SK-N-SH (cell line): ENCODE measurements at regions not wholly inside any gene's neighbourhood (a gene's known extent, or its start where the extent isn't known, plus 50 kb on each side); places are given as distances from the start of the nearest gene placed in this dataset.

Experiments used
- CTCF ChIA-PET: fragments of 300-600, 350-600 bp; formaldehyde crosslinking; extraction: SDS; loops from one replicate; lab custom pipeline; 2021; lab: Yijun Ruan, JAX
- POLR2A ChIA-PET: fragments of 350-600 bp; sonication (Branson Sonifier 250); formaldehyde crosslinking; extraction: SDS; loops from one replicate; lab custom pipeline; 2020; ENCODE audit warnings: antibody characterized with exemption, inconsistent platforms; lab: Yijun Ruan, JAX
- DNase-seq: peaks from one replicate; pipeline ENCODE4 v3.0.0; 2012
- H2AFZ ChIP-seq: fragments of 200-600 bp; sonication (generic); 2 replicates; pipeline ENCODE4 v1.8.1; 2016; ENCODE audit warnings: antibody characterized with exemption, mild to moderate bottlenecking, low read depth
- H3F3A ChIP-seq: fragments of 200-600 bp; sonication (generic); replicated peaks from 2 replicates; pipeline ENCODE3; 2016; ENCODE audit warnings: antibody characterized with exemption, mild to moderate bottlenecking; ENCODE audit not compliant: insufficient read depth
- H3K27ac ChIP-seq, 2 experiments: fragments of 200-500 bp in 1 of 2; fragments of 200-600 bp in 1 of 2; sonication (Bioruptor generic) in 1 of 2; sonication (generic), shearing (Covaris generic) in 1 of 2; 2 replicates each; pipeline versions ENCODE4 v1.5.1 to v1.6.1; 2014 to 2016; ENCODE audit warnings: low read depth in 2 of 2, inconsistent platforms in 1 of 2, low read length in 1 of 2, mild to moderate bottlenecking in 1 of 2, mixed read lengths in 1 of 2
- H3K27me3 ChIP-seq: fragments of 200-600 bp; sonication (generic), shearing (Covaris generic); 2 replicates; pipeline ENCODE4 v1.6.1; 2016; ENCODE audit warnings: mixed run types; ENCODE audit not compliant: insufficient read depth
- H3K36me3 ChIP-seq, 2 experiments: fragments of 200-500 bp in 1 of 2; fragments of 200-600 bp in 1 of 2; sonication (Bioruptor generic) in 1 of 2; sonication (generic) in 1 of 2; replicated peaks in 1 of 2; 2 replicates each; pipeline versions ENCODE3 to v1.5.1; 2014 to 2016; ENCODE audit warnings: low read length in 1 of 2, mild to moderate bottlenecking in 1 of 2; ENCODE audit not compliant: insufficient read depth in 2 of 2, control insufficient read depth in 1 of 2
- H3K4me1 ChIP-seq, 2 experiments: fragments of 200-500 bp in 1 of 2; fragments of 200-600 bp in 1 of 2; sonication (Bioruptor generic) in 1 of 2; sonication (generic), shearing (Covaris generic) in 1 of 2; 2 replicates each; pipeline versions ENCODE4 v1.5.1 to v1.6.1; 2014 to 2016; ENCODE audit warnings: low read depth in 1 of 2, low read length in 1 of 2, mixed run types in 1 of 2; ENCODE audit not compliant: insufficient read depth in 2 of 2, control insufficient read depth in 1 of 2
- H3K4me2 ChIP-seq: fragments of 200-600 bp; sonication (generic), shearing (Covaris generic); 2 replicates; pipeline ENCODE4 v1.6.1; 2017; ENCODE audit warnings: mixed run types
- H3K4me3 ChIP-seq, 2 experiments: fragments of 200-500 bp in 1 of 2; fragments of 200-600 bp in 1 of 2; sonication (Bioruptor generic) in 1 of 2; sonication (generic), shearing (Covaris generic) in 1 of 2; 2 replicates each; pipeline versions ENCODE4 v1.5.1 to v1.8.1; 2014 to 2016; ENCODE audit warnings: low read depth in 2 of 2, inconsistent platforms in 1 of 2, low read length in 1 of 2, mild to moderate bottlenecking in 1 of 2, mixed read lengths in 1 of 2, moderate library complexity in 1 of 2
- H3K79me2 ChIP-seq: fragments of 200-600 bp; sonication (generic); 2 replicates; pipeline ENCODE4 v1.8.1; 2017; ENCODE audit warnings: mild to moderate bottlenecking; ENCODE audit not compliant: insufficient read depth
- H3K9ac ChIP-seq: fragments of 200-600 bp; sonication (generic); 2 replicates; pipeline ENCODE4 v1.6.1; 2017; ENCODE audit warnings: mixed run types
- H3K9me2 ChIP-seq: fragments of 200-600 bp; sonication (generic); 2 replicates; pipeline ENCODE4 v1.6.1; 2017; ENCODE audit warnings: mixed run types
- H3K9me3 ChIP-seq: fragments of 200-600 bp; sonication (generic); 2 replicates; pipeline ENCODE4 v1.6.1; 2017; ENCODE audit warnings: mixed run types, mild to moderate bottlenecking, moderate library complexity
- H4K20me1 ChIP-seq: fragments of 200-600 bp; sonication (generic); 2 replicates; pipeline ENCODE4 v1.6.1; 2017; ENCODE audit warnings: mild to moderate bottlenecking, mixed run types; ENCODE audit not compliant: insufficient read depth
- CHD2 ChIP-seq: fragments of 150-350 bp; IDR thresholded peaks from 2 replicates; pipeline ENCODE4 v1.6.1; 2018; ENCODE audit warnings: low read length; ENCODE audit not compliant: partially characterized antibody
- ELF1 ChIP-seq: IDR thresholded peaks from 2 replicates; pipeline ENCODE4 v1.4.0; 2012
- EP300 ChIP-seq, 2 experiments: IDR thresholded peaks; 2 replicates each; pipeline versions ENCODE4 v1.4.0 to v1.6.1; 2012; ENCODE audit warnings: borderline replicate concordance in 1 of 2, low read depth in 1 of 2, low read length in 1 of 2
- FOSL2 ChIP-seq: IDR thresholded peaks from 2 replicates; pipeline ENCODE4 v1.4.0; 2012; ENCODE audit warnings: low read depth, mild to moderate bottlenecking, moderate library complexity, borderline replicate concordance
- FOXM1 ChIP-seq: IDR thresholded peaks from 2 replicates; pipeline ENCODE4 v1.4.0; 2012; ENCODE audit warnings: low read depth, mild to moderate bottlenecking
- JUND ChIP-seq: IDR thresholded peaks from 2 replicates; pipeline ENCODE4 v1.4.0; 2012
- MXI1 ChIP-seq: IDR thresholded peaks from 2 replicates; pipeline ENCODE4 v1.6.1; 2012; ENCODE audit warnings: mild to moderate bottlenecking, low read depth, low read length, improper control_type of control experiment
- NFIC ChIP-seq: IDR thresholded peaks from 2 replicates; pipeline ENCODE4 v1.4.0; 2012; ENCODE audit warnings: borderline replicate concordance
- POLR2AphosphoS5 ChIP-seq: IDR thresholded peaks from 2 replicates; pipeline ENCODE4 v1.6.1; 2012; ENCODE audit warnings: low read depth, low read length
- RAD21 ChIP-seq: IDR thresholded peaks from 2 replicates; pipeline ENCODE4 v1.6.1; 2012; ENCODE audit warnings: mild to moderate bottlenecking, low read length
- RCOR1 ChIP-seq: fragments of 150-350 bp; IDR thresholded peaks from 2 replicates; pipeline ENCODE4 v1.6.1; 2017; ENCODE audit warnings: antibody characterized with exemption, low read length
- RFX5 ChIP-seq: IDR thresholded peaks from 2 replicates; pipeline ENCODE4 v1.6.1; 2012; ENCODE audit warnings: mild to moderate bottlenecking, improper control_type of control experiment, low read length
- SIN3A ChIP-seq: IDR thresholded peaks from 2 replicates; pipeline ENCODE4 v1.6.1; 2012; ENCODE audit warnings: low read depth, mild to moderate bottlenecking, low read length, moderate library complexity, borderline replicate concordance
- SMC3 ChIP-seq: IDR thresholded peaks from 2 replicates; pipeline ENCODE4 v1.6.1; 2012; ENCODE audit warnings: low read depth, low read length, improper control_type of control experiment
- TCF12 ChIP-seq: IDR thresholded peaks from 2 replicates; pipeline ENCODE4 v1.4.0; 2012
- TEAD4 ChIP-seq: IDR thresholded peaks from 2 replicates; pipeline ENCODE4 v1.4.0; 2012; ENCODE audit warnings: mild to moderate bottlenecking, borderline replicate concordance; ENCODE audit not compliant: insufficient read depth
- WGBS: methylation state at CpG from one replicate; pipeline ENCODE4 v1.1.6; 2017; ENCODE audit warnings: low lambda C conversion rate; 5-methylcytosine and 5-hydroxymethylcytosine counted together
- TF ChIP-seq, protein P1 (sequence below): IDR thresholded peaks from 2 replicates; pipeline ENCODE4 v1.6.1; 2012; ENCODE audit warnings: mild to moderate bottlenecking, low read depth, low read length, moderate library complexity
- TF ChIP-seq, protein P2 (sequence below): IDR thresholded peaks from 2 replicates; pipeline ENCODE4 v1.4.0; 2012; ENCODE audit warnings: low read depth
- TF ChIP-seq, protein P3 (sequence below): IDR thresholded peaks from 2 replicates; pipeline ENCODE4 v1.4.0; 2012; ENCODE audit warnings: low read depth, borderline replicate concordance
- TF ChIP-seq, protein P4 (sequence below): IDR thresholded peaks from 2 replicates; pipeline ENCODE4; 2012
- TF ChIP-seq, protein P5 (sequence below): IDR thresholded peaks from 2 replicates; pipeline ENCODE4 v1.4.0; 2012; ENCODE audit warnings: low read depth, borderline replicate concordance

DNA sequence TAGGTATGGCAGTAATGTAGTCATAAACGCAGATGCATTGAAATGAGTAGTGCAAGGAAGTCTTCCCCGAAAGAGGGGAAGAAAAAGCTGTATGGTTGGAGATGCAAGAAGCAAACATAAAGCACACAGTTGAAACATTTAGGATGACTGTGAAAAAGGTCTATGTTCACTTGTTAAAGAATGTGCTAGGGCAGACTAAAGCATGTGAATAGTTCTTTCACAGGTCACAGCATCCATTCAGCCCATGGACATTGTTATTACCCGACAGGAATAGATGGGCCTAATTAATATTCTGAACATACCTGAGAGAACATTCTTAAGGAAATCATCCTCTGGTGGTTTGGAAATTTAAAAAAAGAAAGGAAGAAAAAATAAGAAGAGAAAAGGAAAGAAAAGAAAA is 595.2 kb downstream of the ZIC1 start:
- CTCF ChIA-PET, result no interaction called here
- no peaks in the 10 kb centered on the region for H3F3A ChIP-seq
- TF ChIP-seq NFIC (no peak), POLR2AphosphoS5 (no peak), RAD21 (no peak)
- TF ChIP-seq, all 33 proteins: peak for 0
- no peak overlapping the region for H3K9ac ChIP-seq
- no peaks in the 10 kb centered on the region for H4K20me1 ChIP-seq
- H3K27me3 ChIP-seq, result no peaks in the 10 kb centered on the region
- H3K4me2 ChIP-seq, result no peak overlapping the region
- no peak overlapping the region for H3K4me3 ChIP-seq
- H3K9me3 ChIP-seq, result no peaks in the 10 kb centered on the region
- DNase-seq, result no peak
- no peaks in the 10 kb centered on the region for H3K9me2 ChIP-seq
- no peaks in the 10 kb centered on the region for H3K4me1 ChIP-seq
- H3K79me2 ChIP-seq, result no peaks in the 10 kb centered on the region
- no peak overlapping the region for H3K27ac ChIP-seq
- no peak overlapping the region for H2AFZ ChIP-seq
- 84% methylated on average over 3 of the region's 3 CpGs for WGBS
- no peaks in the 10 kb centered on the region for H3K36me3 ChIP-seq
- POLR2A ChIA-PET, result no interaction called here

DNA sequence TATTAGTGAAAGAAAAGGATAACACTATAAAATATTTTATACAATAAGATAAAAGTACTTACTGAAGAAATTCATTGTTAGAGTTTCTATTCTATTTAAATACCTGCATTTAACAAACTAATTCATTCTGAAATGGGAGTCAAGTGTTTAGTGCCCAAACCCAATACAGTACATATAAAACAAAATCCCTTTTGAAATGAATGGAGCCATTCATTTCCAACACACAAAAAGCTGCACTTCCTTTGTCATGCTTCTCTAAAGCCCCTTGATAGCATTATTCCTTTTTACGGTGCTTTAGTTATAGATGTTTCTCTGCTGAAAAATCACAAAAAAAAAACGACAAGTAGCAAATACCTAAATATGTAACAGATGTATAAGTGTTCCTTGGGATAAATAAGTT is 596.3 kb downstream of the ZIC1 start:
- no peaks in the 10 kb centered on the region for H4K20me1 ChIP-seq
- ChIA-PET CTCF (no interaction called here), POLR2A (no interaction called here)
- H3K36me3 ChIP-seq, result no peaks in the 10 kb centered on the region
- DNase-seq, result no peak
- H3F3A ChIP-seq, result no peaks in the 10 kb centered on the region
- 65% methylated on average over 2 of the region's 2 CpGs for WGBS
- no peak overlapping the region for H2AFZ ChIP-seq
- no peak overlapping the region for H3K9ac ChIP-seq
- H3K9me3 ChIP-seq, result no peaks in the 10 kb centered on the region
- TF ChIP-seq TEAD4, result no peak
- no peak for TF ChIP-seq RFX5
- TF ChIP-seq ELF1, result no peak
- TF ChIP-seq SIN3A, result no peak
- TF ChIP-seq, protein P1, sequence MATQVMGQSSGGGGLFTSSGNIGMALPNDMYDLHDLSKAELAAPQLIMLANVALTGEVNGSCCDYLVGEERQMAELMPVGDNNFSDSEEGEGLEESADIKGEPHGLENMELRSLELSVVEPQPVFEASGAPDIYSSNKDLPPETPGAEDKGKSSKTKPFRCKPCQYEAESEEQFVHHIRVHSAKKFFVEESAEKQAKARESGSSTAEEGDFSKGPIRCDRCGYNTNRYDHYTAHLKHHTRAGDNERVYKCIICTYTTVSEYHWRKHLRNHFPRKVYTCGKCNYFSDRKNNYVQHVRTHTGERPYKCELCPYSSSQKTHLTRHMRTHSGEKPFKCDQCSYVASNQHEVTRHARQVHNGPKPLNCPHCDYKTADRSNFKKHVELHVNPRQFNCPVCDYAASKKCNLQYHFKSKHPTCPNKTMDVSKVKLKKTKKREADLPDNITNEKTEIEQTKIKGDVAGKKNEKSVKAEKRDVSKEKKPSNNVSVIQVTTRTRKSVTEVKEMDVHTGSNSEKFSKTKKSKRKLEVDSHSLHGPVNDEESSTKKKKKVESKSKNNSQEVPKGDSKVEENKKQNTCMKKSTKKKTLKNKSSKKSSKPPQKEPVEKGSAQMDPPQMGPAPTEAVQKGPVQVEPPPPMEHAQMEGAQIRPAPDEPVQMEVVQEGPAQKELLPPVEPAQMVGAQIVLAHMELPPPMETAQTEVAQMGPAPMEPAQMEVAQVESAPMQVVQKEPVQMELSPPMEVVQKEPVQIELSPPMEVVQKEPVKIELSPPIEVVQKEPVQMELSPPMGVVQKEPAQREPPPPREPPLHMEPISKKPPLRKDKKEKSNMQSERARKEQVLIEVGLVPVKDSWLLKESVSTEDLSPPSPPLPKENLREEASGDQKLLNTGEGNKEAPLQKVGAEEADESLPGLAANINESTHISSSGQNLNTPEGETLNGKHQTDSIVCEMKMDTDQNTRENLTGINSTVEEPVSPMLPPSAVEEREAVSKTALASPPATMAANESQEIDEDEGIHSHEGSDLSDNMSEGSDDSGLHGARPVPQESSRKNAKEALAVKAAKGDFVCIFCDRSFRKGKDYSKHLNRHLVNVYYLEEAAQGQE, result no peak
- TF ChIP-seq FOXM1, result no peak
- TF ChIP-seq, protein P2, sequence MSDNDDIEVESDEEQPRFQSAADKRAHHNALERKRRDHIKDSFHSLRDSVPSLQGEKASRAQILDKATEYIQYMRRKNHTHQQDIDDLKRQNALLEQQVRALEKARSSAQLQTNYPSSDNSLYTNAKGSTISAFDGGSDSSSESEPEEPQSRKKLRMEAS, result no peak
- no peak for TF ChIP-seq RAD21
- TF ChIP-seq, protein P3, sequence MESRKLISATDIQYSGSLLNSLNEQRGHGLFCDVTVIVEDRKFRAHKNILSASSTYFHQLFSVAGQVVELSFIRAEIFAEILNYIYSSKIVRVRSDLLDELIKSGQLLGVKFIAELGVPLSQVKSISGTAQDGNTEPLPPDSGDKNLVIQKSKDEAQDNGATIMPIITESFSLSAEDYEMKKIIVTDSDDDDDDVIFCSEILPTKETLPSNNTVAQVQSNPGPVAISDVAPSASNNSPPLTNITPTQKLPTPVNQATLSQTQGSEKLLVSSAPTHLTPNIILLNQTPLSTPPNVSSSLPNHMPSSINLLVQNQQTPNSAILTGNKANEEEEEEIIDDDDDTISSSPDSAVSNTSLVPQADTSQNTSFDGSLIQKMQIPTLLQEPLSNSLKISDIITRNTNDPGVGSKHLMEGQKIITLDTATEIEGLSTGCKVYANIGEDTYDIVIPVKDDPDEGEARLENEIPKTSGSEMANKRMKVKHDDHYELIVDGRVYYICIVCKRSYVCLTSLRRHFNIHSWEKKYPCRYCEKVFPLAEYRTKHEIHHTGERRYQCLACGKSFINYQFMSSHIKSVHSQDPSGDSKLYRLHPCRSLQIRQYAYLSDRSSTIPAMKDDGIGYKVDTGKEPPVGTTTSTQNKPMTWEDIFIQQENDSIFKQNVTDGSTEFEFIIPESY, result no peak
- no peak for TF ChIP-seq SMC3
- no peak for TF ChIP-seq CHD2
- TF ChIP-seq FOSL2, result no peak
- no peak for TF ChIP-seq EP300 (IDR thresholded peaks at IDR 0.05; ENCODE audit: borderline replicate concordance in 1 of 2, low read depth in 1 of 2, low read length in 1 of 2)
- no peak for TF ChIP-seq JUND
- TF ChIP-seq TCF12, result no peak
- TF ChIP-seq, protein P4, sequence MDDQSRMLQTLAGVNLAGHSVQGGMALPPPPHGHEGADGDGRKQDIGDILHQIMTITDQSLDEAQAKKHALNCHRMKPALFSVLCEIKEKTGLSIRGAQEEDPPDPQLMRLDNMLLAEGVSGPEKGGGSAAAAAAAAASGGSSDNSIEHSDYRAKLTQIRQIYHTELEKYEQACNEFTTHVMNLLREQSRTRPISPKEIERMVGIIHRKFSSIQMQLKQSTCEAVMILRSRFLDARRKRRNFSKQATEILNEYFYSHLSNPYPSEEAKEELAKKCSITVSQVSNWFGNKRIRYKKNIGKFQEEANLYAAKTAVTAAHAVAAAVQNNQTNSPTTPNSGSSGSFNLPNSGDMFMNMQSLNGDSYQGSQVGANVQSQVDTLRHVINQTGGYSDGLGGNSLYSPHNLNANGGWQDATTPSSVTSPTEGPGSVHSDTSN, result no peak
- TF ChIP-seq, protein P5, sequence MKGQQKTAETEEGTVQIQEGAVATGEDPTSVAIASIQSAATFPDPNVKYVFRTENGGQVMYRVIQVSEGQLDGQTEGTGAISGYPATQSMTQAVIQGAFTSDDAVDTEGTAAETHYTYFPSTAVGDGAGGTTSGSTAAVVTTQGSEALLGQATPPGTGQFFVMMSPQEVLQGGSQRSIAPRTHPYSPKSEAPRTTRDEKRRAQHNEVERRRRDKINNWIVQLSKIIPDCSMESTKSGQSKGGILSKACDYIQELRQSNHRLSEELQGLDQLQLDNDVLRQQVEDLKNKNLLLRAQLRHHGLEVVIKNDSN, result no peak
- no peak for TF ChIP-seq RCOR1
- TF ChIP-seq MXI1, result no peak
- H3K4me1 ChIP-seq, result no peaks in the 10 kb centered on the region
- H3K4me2 ChIP-seq, result no peak overlapping the region
- no peak overlapping the region for H3K4me3 ChIP-seq
- H3K27me3 ChIP-seq, result no peaks in the 10 kb centered on the region
- H3K79me2 ChIP-seq, result no peaks in the 10 kb centered on the region
- no peak overlapping the region for H3K27ac ChIP-seq
- no peaks in the 10 kb centered on the region for H3K9me2 ChIP-seq
